Esophagus muscularis mucosa (tissue), 4 donors: ENCODE measurements at regions not wholly inside any gene's neighbourhood (a gene's known extent, or its start where the extent isn't known, plus 50 kb on each side); places are given as distances from the start of the nearest gene placed in this dataset.

Source experiments
- CTCF ChIP-seq, 3 experiments: fragments of 200-600 bp in 2 of 3; fragments of 450-650 bp in 1 of 3; sonication (generic) in 2 of 3; IDR thresholded peaks; one replicate each; pipeline ENCODE4 v1.5.1; 2017 to 2019; ENCODE audit warnings: antibody characterized with exemption in 3 of 3, mild to moderate bottlenecking in 2 of 3, moderate library complexity in 1 of 3
- EP300 ChIP-seq: sonication (generic); formaldehyde crosslinking; IDR thresholded peaks from one replicate; pipeline ENCODE4 v1.6.1; 2017; ENCODE audit warnings: antibody characterized with exemption
- POLR2A ChIP-seq: fragments of 450-650 bp; IDR thresholded peaks from one replicate; pipeline ENCODE4 v1.6.1; 2017; ENCODE audit warnings: antibody characterized with exemption, moderate library complexity, mild to moderate bottlenecking, low read depth
- POLR2AphosphoS5 ChIP-seq, 2 donors: sonication (generic); formaldehyde crosslinking; IDR thresholded peaks; one replicate each; pipeline ENCODE4 v1.6.1; 2017; ENCODE audit warnings: antibody characterized with exemption in 2 of 2

DNA sequence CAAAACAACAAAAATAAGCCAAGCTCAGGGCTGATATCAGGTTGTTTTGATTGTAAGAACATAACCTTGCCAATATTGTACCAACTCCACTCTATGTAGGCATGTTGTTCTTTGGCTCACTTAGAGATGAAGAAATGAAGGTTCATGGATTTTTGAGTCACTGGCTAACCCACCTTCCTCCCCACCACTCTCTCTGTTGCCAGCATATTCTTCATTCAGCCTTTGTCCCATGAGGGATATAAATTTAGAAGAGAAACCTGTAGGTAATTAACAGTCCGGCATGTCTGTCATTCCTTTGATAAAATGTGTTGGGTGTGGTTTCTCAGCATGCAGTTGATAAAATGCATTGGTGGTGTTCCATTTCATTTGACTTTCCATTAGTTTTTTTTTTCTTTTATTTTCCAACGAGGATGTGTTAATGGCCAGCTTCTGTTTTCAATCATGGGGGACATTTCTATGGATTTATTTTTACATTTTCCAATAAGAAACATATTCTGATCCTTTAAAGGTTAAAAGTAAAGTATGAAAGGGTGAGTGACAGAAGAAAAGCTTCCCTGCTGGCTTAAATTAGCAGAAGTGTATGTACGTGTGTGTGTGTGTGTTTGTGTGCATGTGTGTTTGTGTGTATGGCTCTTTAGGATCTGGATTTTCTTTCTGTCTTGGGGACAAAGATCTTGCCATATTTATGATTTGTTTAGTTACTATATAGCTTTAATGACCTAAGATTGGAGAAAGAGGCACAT lies 166.2 kb upstream of the KCNJ16 start:
- TF ChIP-seq POLR2AphosphoS5 (IDR thresholded peaks at IDR 0.05) = no peak
- TF ChIP-seq POLR2A = no peak
- no peak for TF ChIP-seq CTCF (IDR thresholded peaks at IDR 0.05)
- no peak for TF ChIP-seq EP300
